ENCODE measurements at regions not wholly inside any gene's neighbourhood (a gene's known extent, or its start where the extent isn't known, plus 50 kb on each side); places are given as distances from the start of the nearest gene placed in this dataset.
"Not testable (repeated sequence)": the region's sequence is repeated elsewhere in the genome, so short reads cannot be mapped to it uniquely, and the experiment has no call there.

GRCh38 chr2:53493210-53493609 is 274.4 kb upstream of the CHAC2 start:
- intact Hi-C loops (cut with micrococcal nuclease): no loop called here
- TF ChIP-seq CTCF (IDR thresholded peaks at IDR 0.05; ENCODE audit: unreplicated experiment): no peak
- no TSS peak for BruUV-seq (replicated peaks)
- Mint-ChIP-seq H3K4me3 (ENCODE audit: unreplicated experiment) (no peak overlapping the region), H3K27ac (ENCODE audit: low read depth, unreplicated experiment) (no peak overlapping the region), H3K27me3 (ENCODE audit: insufficient read depth, unreplicated experiment) (no peaks in the 10 kb centered on the region), H3K9me3 (ENCODE audit: unreplicated experiment) (no peaks in the 10 kb centered on the region), H3K4me1 (ENCODE audit: insufficient read depth, unreplicated experiment) (peaks cover 6% of the 10 kb centered on the region), H3K36me3 (ENCODE audit: insufficient read depth, unreplicated experiment) (no peaks in the 10 kb centered on the region)
- ChIA-PET POLR2A (no interaction called here), CTCF (no interaction called here)
- DNase-seq (ENCODE audit: unreplicated experiment): no peak

- CTCF ChIA-PET: interaction anchor here (0.6 to 1.5 kb wide), 3 partner anchors 8 to 445 kb away, joined by 3 to 4 read pairs (median 4); no protein-coding TSS in a partner anchor
- no peaks in the 10 kb centered on the region for H3K9me3 Mint-ChIP-seq (ENCODE audit: unreplicated experiment)
- H3K4me3 Mint-ChIP-seq (ENCODE audit: unreplicated experiment): no peak overlapping the region
- H3K4me1 Mint-ChIP-seq (ENCODE audit: insufficient read depth, unreplicated experiment): no peaks in the 10 kb centered on the region
- no peak for DNase-seq (ENCODE audit: unreplicated experiment)
- no peaks in the 10 kb centered on the region for H3K36me3 Mint-ChIP-seq (ENCODE audit: insufficient read depth, unreplicated experiment)
- POLR2A ChIA-PET: interaction anchor here (0.7 to 0.9 kb wide), 2 partner anchors 11 to 20 kb away, joined by 3 to 5 read pairs; no protein-coding TSS in a partner anchor
- no peak overlapping the region for H3K27ac Mint-ChIP-seq (ENCODE audit: low read depth, unreplicated experiment)
- no peaks in the 10 kb centered on the region for H3K27me3 Mint-ChIP-seq (ENCODE audit: insufficient read depth, unreplicated experiment)
- no TSS peak for BruUV-seq (replicated peaks)
- no peak for TF ChIP-seq CTCF (IDR thresholded peaks at IDR 0.05; ENCODE audit: unreplicated experiment)
- intact Hi-C loops (cut with micrococcal nuclease): no loop called here
Observed at GRCh38 chr2:53490659-53491058, 276.9 kb upstream of the CHAC2 start.

- H3K27ac Mint-ChIP-seq (ENCODE audit: low read depth, unreplicated experiment); H3K4me3 Mint-ChIP-seq (ENCODE audit: unreplicated experiment); H3K27me3 Mint-ChIP-seq (ENCODE audit: insufficient read depth, unreplicated experiment); BruUV-seq (replicated peaks); H3K36me3 Mint-ChIP-seq (ENCODE audit: insufficient read depth, unreplicated experiment); intact Hi-C loops (cut with micrococcal nuclease); DNase-seq (ENCODE audit: unreplicated experiment); H3K9me3 Mint-ChIP-seq (ENCODE audit: unreplicated experiment); H3K4me1 Mint-ChIP-seq (ENCODE audit: insufficient read depth, unreplicated experiment): not testable (repeated sequence)
- POLR2A ChIA-PET: interaction anchor here (0.6 kb wide), 1 partner anchor 224 kb away, joined by 3 read pairs; no protein-coding TSS in a partner anchor
- CTCF ChIA-PET: interaction anchor here (0.6 to 1.5 kb wide), 4 partner anchors 9 to 230 kb away, joined by 3 to 4 read pairs (median 4); no protein-coding TSS in a partner anchor
Observed at GRCh38 chr2:53486185-53486899, 281.3 kb upstream of the CHAC2 start.

GRCh38 chr2:53485021-53485728 is 282.4 kb upstream of the CHAC2 start:
- H3K27me3 Mint-ChIP-seq (ENCODE audit: insufficient read depth, unreplicated experiment): no peaks in the 10 kb centered on the region
- BruUV-seq (replicated peaks): no TSS peak
- no peak for DNase-seq (ENCODE audit: unreplicated experiment)
- intact Hi-C loops (cut with micrococcal nuclease): no loop called here
- no peak overlapping the region for H3K27ac Mint-ChIP-seq (ENCODE audit: low read depth, unreplicated experiment)
- CTCF ChIA-PET: interaction anchor here (0.8 to 1.5 kb wide), 2 partner anchors 8 to 133 kb away, joined by 3 to 4 read pairs; no protein-coding TSS in a partner anchor
- H3K4me3 Mint-ChIP-seq (ENCODE audit: unreplicated experiment): no peak overlapping the region
- TF ChIP-seq CTCF (IDR thresholded peaks at IDR 0.05; ENCODE audit: unreplicated experiment): no peak
- H3K4me1 Mint-ChIP-seq (ENCODE audit: insufficient read depth, unreplicated experiment): no peaks in the 10 kb centered on the region
- POLR2A ChIA-PET: no interaction called here
- no peaks in the 10 kb centered on the region for H3K36me3 Mint-ChIP-seq (ENCODE audit: insufficient read depth, unreplicated experiment)
- no peaks in the 10 kb centered on the region for H3K9me3 Mint-ChIP-seq (ENCODE audit: unreplicated experiment)
